Activated CD4-positive, alpha-beta T cell treated with anti-CD3 and anti-CD28 coated beads, Interleukin-2, amount 50 U/mL, for 24 hours (primary cell): ENCODE measurements at regions not wholly inside any gene's neighbourhood (a gene's known extent, or its start where the extent isn't known, plus 50 kb on each side); places are given as distances from the start of the nearest gene placed in this dataset.
"Not testable (repeated sequence)": the region's sequence is repeated elsewhere in the genome, so short reads cannot be mapped to it uniquely, and the experiment has no call there.

ENCODE experiments used
- DNase-seq, 2 donors: peaks; one replicate each; pipeline ENCODE4 v3.0.0-alpha.2; 2020; ENCODE audit warnings: low read depth in 1 of 2, low spot score in 1 of 2

- DNase-seq, result not testable (repeated sequence)
Observed at GRCh38 chr6:147965448-147965847, 377.2 kb upstream of the SASH1 start.

GRCh38 chr6:147970970-147971369 is 371.7 kb upstream of the SASH1 start:
- no peak for DNase-seq

- DNase-seq, result no peak
Observed at GRCh38 chr6:147972448-147972847, 370.2 kb upstream of the SASH1 start.

- DNase-seq, result no peak
Observed at GRCh38 chr6:147973806-147974205, 368.8 kb upstream of the SASH1 start.

GRCh38 chr6:147974376-147974775 is 368.3 kb upstream of the SASH1 start:
- DNase-seq, result no peak

- DNase-seq, result no peak
Observed at GRCh38 chr6:147977851-147978465, 364.7 kb upstream of the SASH1 start.

GRCh38 chr6:147979966-147980365 is 362.7 kb upstream of the SASH1 start:
- DNase-seq, result no peak

- no peak for DNase-seq
Observed at GRCh38 chr6:147983581-147984366, 358.9 kb upstream of the SASH1 start.

- DNase-seq, result no peak
Observed at GRCh38 chr6:147986846-147987245, 355.8 kb upstream of the SASH1 start.

- no peak for DNase-seq
Observed at GRCh38 chr6:147990159-147990558, 352.5 kb upstream of the SASH1 start.

- no peak for DNase-seq
Observed at GRCh38 chr6:147991961-147992360, 350.7 kb upstream of the SASH1 start.

GRCh38 chr6:147999001-147999540 is 343.6 kb upstream of the SASH1 start:
- no peak for DNase-seq

- DNase-seq, result no peak
Observed at GRCh38 chr6:148001844-148002642, 340.6 kb upstream of the SASH1 start.

- no peak for DNase-seq
Observed at GRCh38 chr6:148004651-148005050, 338.0 kb upstream of the SASH1 start.

GRCh38 chr6:148005806-148006205 is 336.8 kb upstream of the SASH1 start:
- no peak for DNase-seq

GRCh38 chr6:148010516-148010915 is 332.1 kb upstream of the SASH1 start:
- not testable (repeated sequence) for DNase-seq

GRCh38 chr6:148016013-148016412 is 326.6 kb upstream of the SASH1 start:
- no peak for DNase-seq

GRCh38 chr6:148021165-148021564 is 321.5 kb upstream of the SASH1 start:
- no peak for DNase-seq

- DNase-seq, result no peak
Observed at GRCh38 chr6:148021699-148022098, 320.9 kb upstream of the SASH1 start.

GRCh38 chr6:148022279-148022678 is 320.4 kb upstream of the SASH1 start:
- DNase-seq, result not testable (repeated sequence)

GRCh38 chr6:148027201-148027600 is 315.4 kb upstream of the SASH1 start:
- no peak for DNase-seq
